SU-DHL-6 (cell line): ENCODE measurements at regions not wholly inside any gene's neighbourhood (a gene's known extent, or its start where the extent isn't known, plus 50 kb on each side); places are given as distances from the start of the nearest gene placed in this dataset.
"Not testable (repeated sequence)": the region's sequence is repeated elsewhere in the genome, so short reads cannot be mapped to it uniquely, and the experiment has no call there.

Source experiments
- H2AFZ ChIP-seq: fragments of 200-600 bp; sonication (generic); 2 replicates; pipeline ENCODE4 v1.6.1; 2014; ENCODE audit warnings: low read depth, mild to moderate bottlenecking, moderate library complexity, mixed read lengths, antibody characterized with exemption, low read length; ENCODE audit not compliant: severe bottlenecking
- H3F3A ChIP-seq: fragments of 200-600 bp; shearing (Covaris generic); 2 replicates; pipeline ENCODE4 v1.6.0; 2016; ENCODE audit warnings: antibody characterized with exemption, mild to moderate bottlenecking; ENCODE audit not compliant: insufficient read depth
- H3K27ac ChIP-seq: fragments of 200-600 bp; sonication (generic); 2 replicates; pipeline ENCODE4 v1.5.1; 2016; ENCODE audit warnings: low read depth, mild to moderate bottlenecking, low read length, moderate library complexity, mixed read lengths
- H3K27me3 ChIP-seq: fragments of 200-600 bp; sonication (generic), shearing (Covaris generic); 2 replicates; pipeline ENCODE4 v1.6.0; 2014; ENCODE audit warnings: mild to moderate bottlenecking, low read length
- H3K36me3 ChIP-seq: fragments of 200-600 bp; sonication (generic); 2 replicates; pipeline ENCODE4 v1.6.1; 2014; ENCODE audit warnings: mild to moderate bottlenecking, low read length, mixed read lengths
- H3K4me2 ChIP-seq: fragments of 300-600, 200-600 bp; shearing (Covaris generic), sonication (generic); 2 replicates; pipeline ENCODE4 v1.6.0; 2014; ENCODE audit warnings: low read length, low read depth, mild to moderate bottlenecking; ENCODE audit not compliant: poor library complexity, severe bottlenecking
- H3K4me3 ChIP-seq: fragments of 200-600 bp; sonication (generic); 2 replicates; pipeline ENCODE4 v1.5.1; 2014; ENCODE audit warnings: antibody characterized with exemption, low read length, mild to moderate bottlenecking, mixed read lengths; ENCODE audit not compliant: insufficient read depth, poor library complexity, severe bottlenecking
- H3K79me2 ChIP-seq: fragments of 200-600 bp; sonication (generic); 2 replicates; pipeline ENCODE4 v1.6.1; 2014; ENCODE audit warnings: mild to moderate bottlenecking, low read length, moderate library complexity; ENCODE audit not compliant: insufficient read depth
- H3K9ac ChIP-seq: fragments of 200-600 bp; sonication (generic); 2 replicates; pipeline ENCODE4 v1.7.0; 2014; ENCODE audit warnings: mild to moderate bottlenecking, low read length
- H3K9me2 ChIP-seq: fragments of 200-600 bp; sonication (generic); replicated peaks from 2 replicates; pipeline ENCODE4 v1.6.1; 2014; ENCODE audit warnings: low read length; ENCODE audit not compliant: insufficient read depth
- H3K9me3 ChIP-seq: fragments of 200-600 bp; sonication (generic); 2 replicates; pipeline ENCODE4 v1.6.1; 2014; ENCODE audit warnings: low read length, mixed read lengths; ENCODE audit not compliant: insufficient read depth
- H4K20me1 ChIP-seq: fragments of 200-600 bp; sonication (generic); 2 replicates; pipeline ENCODE4 v1.6.1; 2014; ENCODE audit warnings: low read depth, mild to moderate bottlenecking, antibody characterized with exemption, low read length, moderate library complexity, mixed read lengths
- CTCF ChIP-seq: fragments of 200-600 bp; sonication (generic); IDR thresholded peaks from one replicate; pipeline ENCODE4 v1.5.1; 2017; ENCODE audit warnings: antibody characterized with exemption, mild to moderate bottlenecking, low read length, moderate library complexity; ENCODE audit not compliant: insufficient read depth, poor library complexity, severe bottlenecking
- EZH2phosphoT487 ChIP-seq: fragments of 200-600 bp; sonication (generic), shearing (Covaris generic); conservative IDR thresholded peaks from 2 replicates; pipeline ENCODE4 v1.6.1; 2018; ENCODE audit warnings: mild to moderate bottlenecking, antibody characterized with exemption, low read length, moderate library complexity, mixed read lengths

DNA sequence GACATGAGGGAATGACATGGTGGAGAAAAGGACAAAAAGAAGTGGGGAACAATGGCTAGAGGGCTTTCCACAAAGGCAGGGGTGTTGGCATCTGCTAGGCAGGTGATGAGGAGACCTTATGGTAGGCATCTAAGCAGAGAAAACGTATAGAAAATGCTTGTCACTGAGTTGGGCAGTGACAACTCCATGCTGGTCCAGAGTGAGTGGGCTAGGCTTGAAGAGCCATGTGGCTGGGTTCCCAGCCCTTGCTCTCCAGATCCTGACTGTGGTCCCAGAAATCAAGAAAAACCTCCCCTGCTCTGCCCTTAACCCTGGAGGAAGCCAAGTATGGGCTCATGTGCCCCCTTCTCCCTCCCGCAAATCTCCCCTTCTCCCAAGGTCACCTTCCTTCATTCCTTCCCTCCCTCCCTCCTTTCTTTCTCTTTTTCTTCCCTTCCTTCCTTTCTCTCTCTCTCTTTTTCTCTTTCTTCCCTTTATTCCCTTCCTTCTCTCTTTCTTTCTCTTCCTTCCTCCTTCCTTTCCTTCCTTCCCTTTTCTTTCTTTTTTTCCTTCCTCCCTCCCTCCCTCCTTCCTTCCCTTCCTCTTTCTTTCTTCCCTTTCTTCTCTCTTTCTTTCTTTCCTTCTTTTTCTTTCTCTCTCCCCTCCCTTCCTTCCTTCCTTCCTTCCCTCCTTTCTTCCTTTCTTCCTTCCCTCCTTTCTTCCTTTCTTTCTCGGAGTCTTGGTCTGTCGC, 102.8 kb downstream of the NAV1 start:
- TF ChIP-seq EZH2phosphoT487 (no peak), CTCF (no peak)
- no peaks in the 10 kb centered on the region for H3K9me2 ChIP-seq
- H3K4me3 ChIP-seq = no peak overlapping the region
- no peak overlapping the region for H3K27ac ChIP-seq
- H3K79me2 ChIP-seq = no peaks in the 10 kb centered on the region
- no peaks in the 10 kb centered on the region for H3K36me3 ChIP-seq
- H3K9ac ChIP-seq = no peak overlapping the region
- no peaks in the 10 kb centered on the region for H4K20me1 ChIP-seq
- H3F3A ChIP-seq = no peaks in the 10 kb centered on the region
- no peak overlapping the region for H2AFZ ChIP-seq
- no peak overlapping the region for H3K4me2 ChIP-seq
- H3K9me3 ChIP-seq = no peaks in the 10 kb centered on the region
- H3K27me3 ChIP-seq = no peaks in the 10 kb centered on the region

GRCh38 chr1:201643835-201644104, 104.8 kb downstream of the NAV1 start:
- TF ChIP-seq EZH2phosphoT487 = no peak
- TF ChIP-seq CTCF = no peak
- H3K9ac ChIP-seq = no peak overlapping the region
- no peaks in the 10 kb centered on the region for H3K79me2 ChIP-seq
- no peak overlapping the region for H3K4me3 ChIP-seq
- H3K36me3 ChIP-seq = no peaks in the 10 kb centered on the region
- no peaks in the 10 kb centered on the region for H3K9me2 ChIP-seq
- H3K4me2 ChIP-seq = no peak overlapping the region
- no peaks in the 10 kb centered on the region for H3K9me3 ChIP-seq
- no peak overlapping the region for H2AFZ ChIP-seq
- no peaks in the 10 kb centered on the region for H3K27me3 ChIP-seq
- no peaks in the 10 kb centered on the region for H4K20me1 ChIP-seq
- no peaks in the 10 kb centered on the region for H3F3A ChIP-seq
- no peak overlapping the region for H3K27ac ChIP-seq

- Histone ChIP-seq H3K9me3 (no peaks in the 10 kb centered on the region), H3K79me2 (no peaks in the 10 kb centered on the region), H3K36me3 (no peaks in the 10 kb centered on the region), H3K27me3 (no peaks in the 10 kb centered on the region), H3K9me2 (no peaks in the 10 kb centered on the region), H3K4me2 (no peak overlapping the region), H3F3A (no peaks in the 10 kb centered on the region), H3K9ac (no peak overlapping the region), H4K20me1 (no peaks in the 10 kb centered on the region), H3K4me3 (no peak overlapping the region), H2AFZ (no peak overlapping the region), H3K27ac (no peak overlapping the region)
- TF ChIP-seq EZH2phosphoT487 (no peak), CTCF (no peak)
Measured at GRCh38 chr1:201644197-201644596, 105.3 kb downstream of the NAV1 start.

DNA sequence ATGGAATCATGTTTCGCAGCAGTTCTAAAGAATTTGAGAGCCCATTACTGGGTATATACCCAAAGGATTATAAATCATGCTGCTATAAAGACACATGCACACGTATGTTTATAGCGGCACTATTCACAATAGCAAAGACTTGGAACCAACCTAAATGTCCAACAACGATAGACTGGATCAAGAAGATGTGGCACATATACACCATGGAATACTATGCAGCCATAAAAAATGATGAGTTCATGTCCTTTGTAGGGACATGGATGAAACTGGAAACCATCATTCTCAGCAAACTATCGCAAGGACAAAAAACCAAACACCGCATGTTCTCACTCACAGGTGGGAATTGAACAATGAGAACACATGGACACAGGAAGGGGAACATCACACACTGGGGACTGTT, 106.1 kb downstream of the NAV1 start:
- not testable (repeated sequence) for H3K9ac ChIP-seq, H3F3A ChIP-seq, H3K9me3 ChIP-seq, H3K9me2 ChIP-seq, H2AFZ ChIP-seq, H3K36me3 ChIP-seq, H3K79me2 ChIP-seq, H3K27me3 ChIP-seq, H3K4me2 ChIP-seq, H4K20me1 ChIP-seq, H3K27ac ChIP-seq, H3K4me3 ChIP-seq
